Coronary artery (tissue), 2 donors: ENCODE measurements at regions not wholly inside any gene's neighbourhood (a gene's known extent, or its start where the extent isn't known, plus 50 kb on each side); places are given as distances from the start of the nearest gene placed in this dataset.
"Not testable (repeated sequence)": the region's sequence is repeated elsewhere in the genome, so short reads cannot be mapped to it uniquely, and the experiment has no call there.

Experiments used
- DNase-seq: peaks from one replicate; pipeline ENCODE4 v3.0.0-alpha.2; 2017; ENCODE audit warnings: low spot score
- H3K27ac ChIP-seq, 2 donors: fragments of 200-600 bp; sonication (generic); one replicate each; pipeline ENCODE4 v1.5.1; 2016 to 2019
- H3K4me3 ChIP-seq: fragments of 200-600 bp; sonication (generic); 2 replicates; pipeline ENCODE4 v1.5.1; 2016; ENCODE audit warnings: mild to moderate bottlenecking, moderate library complexity
- CTCF ChIP-seq: fragments of 200-600 bp; sonication (generic); IDR thresholded peaks from one replicate; pipeline ENCODE4 v1.5.1; 2019; ENCODE audit warnings: antibody characterized with exemption

GRCh38 chr7:152949253-152949652 lies 189.7 kb downstream of the ACTR3B start:
- no peak for TF ChIP-seq CTCF

GRCh38 chr7:152949790-152950189 lies 190.2 kb downstream of the ACTR3B start:
- no peak for TF ChIP-seq CTCF
- no peak overlapping the region for H3K27ac ChIP-seq
- H3K4me3 ChIP-seq, result no peak overlapping the region
- no peak for DNase-seq

More at GRCh38 chr7:152949253-152949652, 189.7 kb downstream of the ACTR3B start:
- Histone ChIP-seq H3K27ac (no peak overlapping the region), H3K4me3 (no peak overlapping the region)
- DNase-seq, result no peak

GRCh38 chr7:152956006-152956405 lies 196.5 kb downstream of the ACTR3B start:
- no peak overlapping the region for H3K27ac ChIP-seq
- H3K4me3 ChIP-seq, result no peak overlapping the region
- no peak for TF ChIP-seq CTCF
- DNase-seq, result no peak

GRCh38 chr7:152959610-152960009 lies 200.1 kb downstream of the ACTR3B start:
- no peak for TF ChIP-seq CTCF
- no peak overlapping the region for H3K4me3 ChIP-seq
- no peak overlapping the region for H3K27ac ChIP-seq
- no peak for DNase-seq

DNA sequence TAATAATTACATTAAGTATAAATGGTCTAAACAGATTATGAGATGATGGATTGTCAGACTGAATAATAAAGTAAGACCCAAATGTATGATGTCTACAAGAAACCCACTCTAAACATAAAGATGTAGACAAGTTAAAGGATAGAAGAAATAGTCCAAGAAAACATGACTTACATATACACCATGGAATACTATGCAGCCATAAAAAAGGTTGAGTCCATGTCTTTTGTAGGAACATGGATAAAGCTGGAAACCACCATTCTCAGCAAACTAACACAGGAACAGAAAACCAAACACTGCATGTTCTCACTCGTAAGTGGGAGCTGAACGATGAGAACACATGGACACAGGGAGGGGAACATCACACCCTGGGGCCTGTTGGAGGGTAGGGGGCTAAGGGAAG lies 202.2 kb downstream of the ACTR3B start:
- DNase-seq, H3K27ac ChIP-seq, H3K4me3 ChIP-seq: not testable (repeated sequence)

- no peak for TF ChIP-seq CTCF
- DNase-seq, result no peak
- Histone ChIP-seq H3K27ac (no peak overlapping the region), H3K4me3 (no peak overlapping the region)
These were observed 206.6 kb downstream of the ACTR3B start for GRCh38 chr7:152966189-152966588.

DNA sequence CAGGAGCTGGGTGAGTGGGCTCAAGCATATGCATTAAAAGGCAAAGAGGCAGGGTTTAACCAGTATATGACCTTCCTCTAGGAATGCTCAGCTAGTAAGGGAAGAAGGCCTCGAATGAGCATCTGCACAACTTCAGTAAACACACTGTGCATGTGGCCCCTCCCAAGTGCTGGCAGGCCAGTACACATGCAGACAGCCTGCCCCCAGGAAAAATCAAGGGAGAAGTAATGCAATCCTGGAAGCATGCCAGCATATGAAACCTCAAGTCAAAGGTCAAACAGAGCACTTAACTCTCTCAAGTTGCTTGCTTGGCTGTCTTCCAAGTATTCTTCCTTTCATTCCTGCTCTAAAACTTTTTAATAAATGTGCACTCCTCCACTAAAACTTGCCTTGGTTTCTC lies 208.4 kb downstream of the ACTR3B start:
- no peak overlapping the region for H3K4me3 ChIP-seq
- TF ChIP-seq CTCF, result no peak
- no peak for DNase-seq

GRCh38 chr7:152968514-152968913 lies 209.0 kb downstream of the ACTR3B start:
- Histone ChIP-seq H3K27ac (no peak overlapping the region), H3K4me3 (no peak overlapping the region)
- TF ChIP-seq CTCF, result no peak
- no peak for DNase-seq

More for the DNA sequence above, 208.4 kb downstream of the ACTR3B start:
- H3K27ac ChIP-seq, result no peak overlapping the region
